T-helper 1 cell (primary cell): ENCODE measurements at regions not wholly inside any gene's neighbourhood (a gene's known extent, or its start where the extent isn't known, plus 50 kb on each side); places are given as distances from the start of the nearest gene placed in this dataset.

Experiments
- DNase-seq, 5 donors: peaks; one replicate each; pipeline ENCODE4 v3.0.0-alpha.2; 2012 to 2020

- no peak for DNase-seq
Measured at GRCh38 chr11:28504555-28505110, 396.4 kb downstream of the METTL15 start.

DNA sequence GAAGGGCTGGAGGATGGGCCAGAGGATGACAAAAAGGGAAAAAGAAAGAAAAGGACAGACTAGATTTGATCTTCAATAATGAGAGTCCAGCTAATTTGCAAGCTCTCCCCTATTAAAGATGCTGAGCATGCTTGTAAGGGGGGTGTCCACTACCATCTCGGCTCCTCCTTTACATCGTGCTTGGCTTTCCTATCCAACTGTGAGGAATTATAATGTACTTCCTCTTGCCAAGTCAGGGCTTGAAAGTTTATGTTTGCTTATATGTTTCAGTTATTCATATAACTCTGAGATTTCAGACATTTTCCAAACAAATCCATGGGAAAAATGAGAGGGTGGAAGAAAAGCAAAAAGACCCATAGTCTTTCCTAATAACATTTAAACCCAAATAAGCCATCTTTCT is 387.1 kb downstream of the METTL15 start:
- DNase-seq = no peak

DNA sequence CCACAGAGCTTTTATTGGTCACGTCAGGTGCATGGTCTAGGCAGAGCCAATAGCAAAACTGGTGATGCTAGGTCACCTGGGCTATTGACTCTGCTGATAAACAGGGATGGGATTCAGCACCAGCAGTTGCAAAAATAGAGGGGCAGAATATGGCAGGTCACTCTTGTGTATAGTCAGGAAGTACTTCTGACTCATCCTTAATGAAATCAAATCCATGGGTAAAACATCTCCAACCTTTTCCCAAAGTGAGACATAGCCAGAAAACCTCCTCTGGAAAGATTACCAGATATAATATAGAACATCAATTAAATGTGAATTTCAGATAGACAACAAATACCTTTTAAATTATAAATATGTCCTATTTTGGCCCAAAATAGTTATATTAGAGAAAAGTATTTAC is 383.2 kb downstream of the METTL15 start:
- DNase-seq = no peak

GRCh38 chr11:28490773-28491382 is 382.7 kb downstream of the METTL15 start:
- DNase-seq = no peak

DNA sequence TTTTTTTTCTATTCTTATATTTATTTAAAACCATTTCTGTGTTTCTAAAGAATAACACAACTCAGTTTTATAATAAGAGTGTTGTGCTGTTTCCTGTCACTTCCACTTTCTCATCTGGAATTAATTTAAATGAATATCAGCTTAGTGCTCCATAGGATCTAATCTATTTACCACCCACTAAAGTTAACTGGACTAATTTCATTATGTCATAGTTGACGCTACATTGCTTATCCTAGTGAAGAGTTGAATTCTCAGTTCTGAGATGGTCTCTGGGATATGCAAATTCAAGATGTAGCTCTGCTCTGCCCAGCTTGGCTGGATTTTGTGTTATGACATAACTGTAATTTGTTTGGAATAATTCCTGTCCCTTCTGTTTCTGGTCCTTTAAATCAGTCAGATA is 380.1 kb downstream of the METTL15 start:
- no peak for DNase-seq

DNA sequence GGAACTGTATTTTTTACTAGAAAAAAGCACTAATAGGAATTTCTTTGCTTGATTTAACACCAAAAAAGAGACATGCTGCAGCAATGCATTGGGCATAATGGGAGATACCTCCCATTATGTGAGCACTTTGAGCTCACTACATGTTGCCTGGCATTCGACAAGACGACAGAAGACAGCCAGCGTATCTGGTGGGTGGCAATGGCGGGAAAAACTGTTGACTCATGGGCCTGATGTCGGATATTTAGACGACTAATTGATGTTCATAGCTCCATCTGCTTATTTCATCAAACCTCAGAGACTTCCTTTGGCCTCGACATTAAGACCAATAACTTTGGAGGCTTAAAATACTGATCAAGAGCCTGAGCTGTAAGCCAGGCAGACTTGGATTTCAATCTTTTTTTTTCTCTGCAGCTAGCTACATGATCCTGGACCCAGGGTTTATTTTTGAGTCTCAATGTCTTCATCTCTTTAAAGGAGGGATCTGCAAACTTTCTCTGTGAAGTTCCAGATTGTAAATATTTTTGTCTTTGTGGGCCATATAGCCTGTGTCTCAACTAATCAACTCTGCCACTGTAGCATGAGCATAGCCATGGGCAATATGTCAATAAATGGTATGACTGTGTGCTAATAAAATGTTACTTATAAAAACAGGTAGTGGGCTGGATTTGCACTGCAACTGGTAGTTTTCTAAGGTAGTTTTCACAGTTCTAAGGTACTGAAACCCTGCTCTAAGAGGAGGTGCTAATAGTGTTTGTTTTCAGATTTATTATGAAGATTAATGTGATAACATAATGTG is 375.1 kb downstream of the METTL15 start:
- no peak for DNase-seq

GRCh38 chr11:28482666-28483065 is 374.5 kb downstream of the METTL15 start:
- no peak for DNase-seq

- no peak for DNase-seq
Measured at GRCh38 chr11:28481616-28482480, 373.7 kb downstream of the METTL15 start.

DNA sequence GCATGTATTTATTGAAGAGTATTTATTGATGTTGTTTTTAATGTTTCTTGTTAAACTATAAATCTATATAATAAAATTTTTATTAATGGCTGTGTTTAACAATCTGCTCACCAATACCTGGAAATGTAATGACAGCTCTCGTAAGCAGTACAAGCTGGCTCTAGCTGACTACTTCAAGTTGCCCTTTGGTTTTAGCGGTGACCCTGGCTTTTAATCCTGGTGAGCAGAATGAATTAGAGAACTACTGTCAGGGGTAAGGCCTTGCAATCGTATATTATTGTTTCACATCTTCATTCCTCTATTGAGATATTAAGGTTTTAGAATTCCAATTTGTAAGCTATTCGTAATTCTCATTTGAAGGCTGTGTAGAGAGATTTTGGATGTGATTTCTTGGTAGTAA is 372.2 kb downstream of the METTL15 start:
- DNase-seq = no peak

DNA sequence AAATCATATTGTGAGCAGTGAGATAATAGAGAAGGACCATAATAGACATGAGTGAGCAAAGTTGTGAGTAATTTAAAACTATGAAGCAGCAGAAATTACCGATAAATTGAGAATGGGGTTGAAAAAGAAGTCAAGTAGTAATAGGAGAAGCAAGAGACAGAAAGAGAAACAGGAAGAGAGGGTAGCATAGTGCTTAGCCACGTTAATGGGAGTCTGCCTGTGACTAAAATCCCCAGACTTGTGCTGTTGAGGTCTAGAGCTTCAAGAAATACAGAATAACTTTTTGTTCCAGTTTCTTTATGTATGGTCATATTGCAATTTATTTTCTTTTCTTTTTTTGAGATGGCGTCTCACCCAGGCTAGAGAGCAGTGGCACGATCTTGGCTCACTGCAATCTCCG is 368.7 kb downstream of the METTL15 start:
- DNase-seq = no peak

DNA sequence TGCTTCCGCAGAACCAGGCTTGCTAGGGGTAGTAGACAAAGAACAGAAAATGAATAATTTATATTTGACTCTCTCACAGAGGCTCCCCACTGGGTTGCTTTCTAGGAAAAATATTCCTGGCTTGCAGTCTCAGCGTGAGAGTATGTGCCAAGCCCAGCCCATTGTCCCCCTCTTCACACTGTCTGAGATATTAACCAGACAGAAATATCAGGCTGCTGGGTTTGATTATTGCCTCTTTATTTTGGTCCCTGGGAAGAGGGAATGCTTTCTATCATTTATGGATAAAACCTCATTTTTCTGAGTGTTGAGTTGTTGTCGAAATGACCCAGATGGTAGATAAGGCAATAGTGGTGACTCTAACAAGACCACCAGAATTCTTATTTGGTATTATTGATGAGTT is 367.9 kb downstream of the METTL15 start:
- no peak for DNase-seq

DNA sequence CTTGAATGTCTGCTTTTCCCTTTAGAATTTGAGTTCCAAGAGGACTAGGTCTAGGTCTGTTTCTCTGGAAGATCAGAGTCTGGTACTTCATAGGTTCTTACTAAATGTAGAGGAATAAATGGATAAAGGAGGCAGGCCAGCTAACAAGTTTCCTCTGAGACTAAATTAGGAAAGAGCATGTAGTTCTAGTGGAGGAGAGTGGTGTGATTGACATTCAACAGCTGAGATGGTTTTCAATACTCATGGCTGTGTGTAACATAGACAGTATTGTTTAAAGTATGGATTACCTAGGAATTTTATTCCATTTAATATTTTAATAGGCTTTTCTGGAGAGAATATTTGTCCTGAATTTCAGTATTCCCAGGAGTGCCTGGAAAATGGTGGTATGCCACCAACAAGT is 364.7 kb downstream of the METTL15 start:
- DNase-seq = no peak

GRCh38 chr11:28471537-28471936 is 363.3 kb downstream of the METTL15 start:
- DNase-seq = no peak

- DNase-seq = no peak
Measured at GRCh38 chr11:28470180-28470579, 362.0 kb downstream of the METTL15 start.

- no peak for DNase-seq
Measured at GRCh38 chr11:28466506-28466905, 358.3 kb downstream of the METTL15 start.

GRCh38 chr11:28464252-28464867 is 356.2 kb downstream of the METTL15 start:
- no peak for DNase-seq

GRCh38 chr11:28463826-28464225 is 355.6 kb downstream of the METTL15 start:
- DNase-seq = no peak

- DNase-seq = no peak
Measured at GRCh38 chr11:28461846-28462245, 353.7 kb downstream of the METTL15 start.

DNA sequence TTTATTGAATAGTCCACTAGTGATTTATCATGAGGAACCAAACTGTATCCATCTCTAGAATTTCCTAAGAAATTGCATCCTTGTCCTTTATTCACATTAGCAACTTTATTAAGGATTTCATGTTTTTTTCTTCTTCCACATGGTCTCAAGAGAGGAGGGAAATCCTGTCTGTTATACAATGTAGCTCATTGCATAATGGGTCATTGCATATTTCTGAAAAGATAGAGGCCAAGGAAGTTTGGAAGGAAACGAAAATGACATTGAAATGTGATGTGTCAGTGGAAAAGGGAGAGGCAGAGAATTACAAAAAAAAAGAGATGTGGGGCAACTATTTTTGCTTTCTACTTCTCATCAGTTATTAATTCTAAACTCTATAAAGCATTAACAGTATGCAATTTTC is 353.1 kb downstream of the METTL15 start:
- DNase-seq = no peak

GRCh38 chr11:28460348-28460747 is 352.2 kb downstream of the METTL15 start:
- no peak for DNase-seq

DNA sequence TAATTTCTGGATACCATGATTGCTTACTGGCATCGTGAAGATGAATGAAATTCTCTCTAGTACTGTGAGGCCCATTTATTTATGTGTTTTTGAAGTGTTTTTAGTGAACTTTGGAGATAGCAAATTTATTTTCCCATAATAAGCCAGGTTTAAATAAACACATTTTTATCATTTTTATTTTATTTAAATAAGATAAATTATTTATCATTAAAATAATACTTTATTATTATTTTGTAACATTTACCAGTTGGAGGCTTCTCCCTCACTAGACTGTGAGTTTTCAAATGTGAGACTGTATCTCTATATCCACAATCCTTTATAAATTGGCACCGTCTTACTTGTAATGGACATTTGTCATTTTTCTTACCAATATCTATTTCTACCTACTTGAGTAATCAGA is 351.7 kb downstream of the METTL15 start:
- DNase-seq = no peak

GRCh38 chr11:28457481-28458065 is 349.4 kb downstream of the METTL15 start:
- no peak for DNase-seq
